Activated CD8-positive, alpha-beta T cell treated with anti-CD3 and anti-CD28 coated beads, Interleukin-2, amount 10 ng/mL, durations not matched to agents 7 days and 5 days (primary cell): ENCODE measurements at regions not wholly inside any gene's neighbourhood (a gene's known extent, or its start where the extent isn't known, plus 50 kb on each side); places are given as distances from the start of the nearest gene placed in this dataset.
"Not testable (repeated sequence)": the region's sequence is repeated elsewhere in the genome, so short reads cannot be mapped to it uniquely, and the experiment has no call there.

Source experiments
- ATAC-seq: fragments of 150-1000 bp; cut with Tn5 transposase; one replicate; pipeline ENCODE4 v1.10.0; 2021; ENCODE audit warnings: moderate library complexity
- CTCF ChIA-PET: fragments of 350-600 bp; sonication (Branson Sonifier 250); formaldehyde crosslinking; loops from one replicate; lab custom pipeline; 2021; ENCODE audit warnings: antibody characterized with exemption; lab: Charles Lee
- POLR2A ChIA-PET: fragments of 350-600 bp; sonication (Branson Sonifier 250); formaldehyde crosslinking; loops from one replicate; lab custom pipeline; 2021; ENCODE audit warnings: antibody characterized with exemption; lab: Charles Lee
- DNase-seq: peaks from one replicate; pipeline ENCODE4 v3.0.0-alpha.2; 2020
- H3K27ac Mint-ChIP-seq: one replicate; pipeline ENCODE4 v1.8.0; 2021; ENCODE audit warnings: mild to moderate bottlenecking, mixed read lengths
- H3K27me3 Mint-ChIP-seq: one replicate; pipeline ENCODE4 v1.8.0; 2021; ENCODE audit warnings: low read depth, mixed read lengths
- H3K36me3 Mint-ChIP-seq: one replicate; pipeline ENCODE4 v1.8.0; 2021; ENCODE audit warnings: low read depth, mixed read lengths
- H3K4me1 Mint-ChIP-seq: one replicate; pipeline ENCODE4 v1.8.0; 2021; ENCODE audit warnings: low read depth, mixed read lengths
- H3K4me3 Mint-ChIP-seq: one replicate; pipeline ENCODE4 v1.8.0; 2021; ENCODE audit warnings: mild to moderate bottlenecking, mixed read lengths
- H3K9me3 Mint-ChIP-seq: one replicate; pipeline ENCODE4 v1.8.0; 2022; ENCODE audit warnings: mixed read lengths; ENCODE audit not compliant: insufficient read depth

GRCh38 chr5:101024299-101024698, 121.2 kb upstream of the ST8SIA4 start:
- Mint-ChIP-seq H3K4me1 (no peaks in the 10 kb centered on the region), H3K27me3 (peaks cover 2% of the 10 kb centered on the region), H3K4me3 (no peak overlapping the region), H3K27ac (no peak overlapping the region), H3K36me3 (no peaks in the 10 kb centered on the region), H3K9me3 (no peaks in the 10 kb centered on the region)
- ChIA-PET POLR2A (no interaction called here), CTCF (no interaction called here)
- no peak for DNase-seq
- no peak for ATAC-seq

- H3K27me3 Mint-ChIP-seq, result no peaks in the 10 kb centered on the region
- H3K9me3 Mint-ChIP-seq, result no peaks in the 10 kb centered on the region
- H3K4me3 Mint-ChIP-seq, result no peak overlapping the region
- ATAC-seq (no peak), DNase-seq (no peak)
- H3K27ac Mint-ChIP-seq, result no peak overlapping the region
- H3K4me1 Mint-ChIP-seq, result no peaks in the 10 kb centered on the region
- CTCF ChIA-PET, result no interaction called here
- POLR2A ChIA-PET, result no interaction called here
- no peaks in the 10 kb centered on the region for H3K36me3 Mint-ChIP-seq
These were observed 115.2 kb upstream of the ST8SIA4 start for GRCh38 chr5:101018299-101018698.

GRCh38 chr5:101012880-101013279, 109.8 kb upstream of the ST8SIA4 start:
- ChIA-PET POLR2A (no interaction called here), CTCF (no interaction called here)
- Mint-ChIP-seq H3K9me3 (no peaks in the 10 kb centered on the region), H3K36me3 (no peaks in the 10 kb centered on the region), H3K4me3 (no peak overlapping the region), H3K27me3 (no peaks in the 10 kb centered on the region), H3K4me1 (no peaks in the 10 kb centered on the region), H3K27ac (no peak overlapping the region)
- no peak for DNase-seq
- no peak for ATAC-seq

GRCh38 chr5:101009758-101010519, 106.9 kb upstream of the ST8SIA4 start:
- ChIA-PET CTCF (interaction anchor here (0.5 kb wide), 1 partner anchor 425 kb away, joined by 3 read pairs; no protein-coding TSS in a partner anchor), POLR2A (no interaction called here)
- Mint-ChIP-seq H3K27ac (no peak overlapping the region), H3K27me3 (no peaks in the 10 kb centered on the region), H3K4me3 (no peak overlapping the region), H3K9me3 (no peaks in the 10 kb centered on the region), H3K36me3 (no peaks in the 10 kb centered on the region), H3K4me1 (no peaks in the 10 kb centered on the region)
- DNase-seq, result no peak
- ATAC-seq, result no peak

- Mint-ChIP-seq H3K4me1 (no peaks in the 10 kb centered on the region), H3K27me3 (no peaks in the 10 kb centered on the region), H3K36me3 (no peaks in the 10 kb centered on the region), H3K4me3 (no peak overlapping the region), H3K9me3 (no peaks in the 10 kb centered on the region), H3K27ac (no peak overlapping the region)
- ChIA-PET CTCF (no interaction called here), POLR2A (no interaction called here)
- ATAC-seq (no peak), DNase-seq (no peak)
These were observed 89.3 kb upstream of the ST8SIA4 start for GRCh38 chr5:100992354-100992753.

- H3K4me1 Mint-ChIP-seq, H3K36me3 Mint-ChIP-seq, H3K4me3 Mint-ChIP-seq, ATAC-seq, H3K9me3 Mint-ChIP-seq, DNase-seq, H3K27ac Mint-ChIP-seq, H3K27me3 Mint-ChIP-seq, CTCF ChIA-PET, POLR2A ChIA-PET: not testable (repeated sequence)
These were observed 80.5 kb upstream of the ST8SIA4 start for GRCh38 chr5:100983601-100984000.

- ATAC-seq (no peak), DNase-seq (no peak)
- Mint-ChIP-seq H3K27ac (no peak overlapping the region), H3K4me3 (no peak overlapping the region), H3K4me1 (no peaks in the 10 kb centered on the region), H3K36me3 (no peaks in the 10 kb centered on the region), H3K27me3 (peaks cover 2% of the 10 kb centered on the region), H3K9me3 (no peaks in the 10 kb centered on the region)
- ChIA-PET CTCF (no interaction called here), POLR2A (no interaction called here)
These were observed 71.0 kb upstream of the ST8SIA4 start for GRCh38 chr5:100974082-100974481.

GRCh38 chr5:100970646-100971255, 67.7 kb upstream of the ST8SIA4 start:
- ChIA-PET POLR2A (no interaction called here), CTCF (no interaction called here)
- H3K36me3 Mint-ChIP-seq, result no peaks in the 10 kb centered on the region
- no peak overlapping the region for H3K27ac Mint-ChIP-seq
- ATAC-seq, result no peak
- no peaks in the 10 kb centered on the region for H3K9me3 Mint-ChIP-seq
- no peak for DNase-seq
- H3K4me3 Mint-ChIP-seq, result no peak overlapping the region
- peaks cover 2% of the 10 kb centered on the region for H3K27me3 Mint-ChIP-seq
- H3K4me1 Mint-ChIP-seq, result no peaks in the 10 kb centered on the region

GRCh38 chr5:100965291-100965690, 62.2 kb upstream of the ST8SIA4 start:
- Mint-ChIP-seq H3K4me3 (no peak overlapping the region), H3K27me3 (no peaks in the 10 kb centered on the region), H3K9me3 (no peaks in the 10 kb centered on the region), H3K4me1 (no peaks in the 10 kb centered on the region), H3K36me3 (no peaks in the 10 kb centered on the region), H3K27ac (no peak overlapping the region)
- no peak for ATAC-seq
- DNase-seq, result no peak
- ChIA-PET POLR2A (no interaction called here), CTCF (interaction anchor here (0.6 to 1.6 kb wide), 2 partner anchors 64 to 129 kb away, joined by 3 to 4 read pairs; no protein-coding TSS in a partner anchor)
